Sigmoid colon (tissue), 4 donors: ENCODE measurements at regions not wholly inside any gene's neighbourhood (a gene's known extent, or its start where the extent isn't known, plus 50 kb on each side); places are given as distances from the start of the nearest gene placed in this dataset.
"Not testable (repeated sequence)": the region's sequence is repeated elsewhere in the genome, so short reads cannot be mapped to it uniquely, and the experiment has no call there.

Source experiments
- POLR2A ChIP-seq, 2 donors: fragments of 450-650 bp; IDR thresholded peaks; one replicate each; pipeline ENCODE4 v1.6.1; 2016; ENCODE audit warnings: antibody characterized with exemption in 2 of 2, mild to moderate bottlenecking in 2 of 2, moderate library complexity in 2 of 2
- POLR2AphosphoS5 ChIP-seq, 4 donors: sonication (generic); formaldehyde crosslinking; IDR thresholded peaks; one replicate each; pipeline ENCODE4 v1.6.1; 2017; ENCODE audit warnings: antibody characterized with exemption in 4 of 4
- TF ChIP-seq, protein P1 (sequence below), 4 experiments: fragments of 450-650 bp in 3 of 4; fragments of 200-600 bp in 1 of 4; IDR thresholded peaks; one replicate each; pipeline ENCODE4 v1.5.1; 2016 to 2019; ENCODE audit warnings: antibody characterized with exemption in 4 of 4, mild to moderate bottlenecking in 3 of 4, moderate library complexity in 2 of 4

DNA sequence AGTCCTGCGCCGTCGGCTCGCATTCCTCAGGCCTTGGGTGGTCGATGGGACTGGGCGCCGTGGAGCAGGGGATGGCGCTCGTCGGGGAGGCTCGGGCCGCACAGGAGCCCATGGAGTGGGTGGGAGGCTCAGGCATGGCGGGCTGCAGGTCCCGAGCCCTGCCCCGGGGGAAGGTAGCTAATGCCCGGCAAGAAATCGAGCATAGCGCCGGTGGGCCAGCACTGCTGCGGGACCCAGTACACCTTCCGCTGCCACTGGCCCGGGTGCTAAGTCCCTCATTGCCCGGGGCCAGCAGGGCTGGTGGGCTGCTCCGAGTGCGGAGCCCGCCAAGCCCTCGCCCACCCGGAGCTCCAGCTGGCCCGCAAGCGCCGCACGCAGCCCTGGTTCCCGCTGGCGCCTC lies 122.8 kb downstream of the UFM1 start:
- TF ChIP-seq, protein P1, sequence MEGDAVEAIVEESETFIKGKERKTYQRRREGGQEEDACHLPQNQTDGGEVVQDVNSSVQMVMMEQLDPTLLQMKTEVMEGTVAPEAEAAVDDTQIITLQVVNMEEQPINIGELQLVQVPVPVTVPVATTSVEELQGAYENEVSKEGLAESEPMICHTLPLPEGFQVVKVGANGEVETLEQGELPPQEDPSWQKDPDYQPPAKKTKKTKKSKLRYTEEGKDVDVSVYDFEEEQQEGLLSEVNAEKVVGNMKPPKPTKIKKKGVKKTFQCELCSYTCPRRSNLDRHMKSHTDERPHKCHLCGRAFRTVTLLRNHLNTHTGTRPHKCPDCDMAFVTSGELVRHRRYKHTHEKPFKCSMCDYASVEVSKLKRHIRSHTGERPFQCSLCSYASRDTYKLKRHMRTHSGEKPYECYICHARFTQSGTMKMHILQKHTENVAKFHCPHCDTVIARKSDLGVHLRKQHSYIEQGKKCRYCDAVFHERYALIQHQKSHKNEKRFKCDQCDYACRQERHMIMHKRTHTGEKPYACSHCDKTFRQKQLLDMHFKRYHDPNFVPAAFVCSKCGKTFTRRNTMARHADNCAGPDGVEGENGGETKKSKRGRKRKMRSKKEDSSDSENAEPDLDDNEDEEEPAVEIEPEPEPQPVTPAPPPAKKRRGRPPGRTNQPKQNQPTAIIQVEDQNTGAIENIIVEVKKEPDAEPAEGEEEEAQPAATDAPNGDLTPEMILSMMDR (IDR thresholded peaks at IDR 0.05), result not testable (repeated sequence)
- TF ChIP-seq POLR2AphosphoS5, POLR2A (IDR thresholded peaks at IDR 0.05): not testable (repeated sequence)
